ENCODE measurements at regions not wholly inside any gene's neighbourhood (a gene's known extent, or its start where the extent isn't known, plus 50 kb on each side); places are given as distances from the start of the nearest gene placed in this dataset.

DNA sequence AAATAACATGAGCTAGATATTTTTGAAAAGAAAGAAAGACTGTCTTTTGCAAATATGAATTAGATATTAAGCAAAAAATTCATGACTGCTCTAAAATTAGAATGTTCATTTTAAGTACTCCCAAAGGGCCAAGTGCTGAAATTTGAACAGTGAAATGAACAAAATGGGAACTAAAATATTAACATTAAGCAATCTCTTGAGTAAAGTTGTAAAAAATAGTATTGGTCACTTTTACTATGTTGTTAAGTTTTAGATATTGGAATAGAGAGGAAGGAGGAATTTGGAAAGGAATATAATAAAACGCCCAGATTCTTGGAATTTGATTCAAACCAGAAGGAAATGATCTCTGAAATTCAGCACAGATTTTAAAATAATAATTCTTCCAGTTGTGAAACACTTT, 125.9 kb upstream of the ANK2 start:
- no peak for TF ChIP-seq CTCF (conservative IDR thresholded peaks at IDR 0.05)
- no peak for TF ChIP-seq ZFX (IDR thresholded peaks at IDR 0.05)
